SK-N-SH treated with all-trans-retinoic acid at 6 μM for 48 hours (cell line): ENCODE measurements at regions not wholly inside any gene's neighbourhood (a gene's known extent, or its start where the extent isn't known, plus 50 kb on each side); places are given as distances from the start of the nearest gene placed in this dataset.

Experiments used
- ATAC-seq: fragments of 200-7000 bp; cut with Tn5 transposase; 3 replicates; pipeline ENCODE4 v1.9.1; 2020; ENCODE audit warnings: mild to moderate bottlenecking, moderate library complexity
- ARNTL ChIP-seq: fragments of 450-650 bp; formaldehyde crosslinking; IDR thresholded peaks from 2 replicates; pipeline ENCODE4 v1.5.0; 2020; ENCODE audit warnings: low read depth, mild to moderate bottlenecking, moderate library complexity, borderline replicate concordance
- BACH2 ChIP-seq: fragments of 250-450 bp; sonication (Bioruptor Pico); IDR thresholded peaks from 2 replicates; pipeline ENCODE4 v1.9.0; 2021; ENCODE audit warnings: mild to moderate bottlenecking, borderline replicate concordance
- CSDC2 ChIP-seq: fragments of 250-450 bp; sonication (Bioruptor Pico); IDR thresholded peaks from 2 replicates; pipeline ENCODE4 v1.5.0; 2020; ENCODE audit warnings: mild to moderate bottlenecking, moderate library complexity
- CSRNP3 ChIP-seq: fragments of 250-450 bp; sonication (Bioruptor Pico); IDR thresholded peaks from 2 replicates; pipeline ENCODE4 v1.5.1; 2021; ENCODE audit warnings: mild to moderate bottlenecking, moderate library complexity
- ESRRG ChIP-seq: fragments of 250-450 bp; sonication (Bioruptor Pico); IDR thresholded peaks from 2 replicates; pipeline ENCODE4 v1.6.1; 2021; ENCODE audit warnings: mild to moderate bottlenecking
- GLIS3 ChIP-seq: fragments of 250-450 bp; sonication (Bioruptor Pico); IDR thresholded peaks from 2 replicates; pipeline ENCODE4 v1.5.0; 2020; ENCODE audit warnings: mild to moderate bottlenecking, moderate library complexity
- ISL1 ChIP-seq: fragments of 250-450 bp; sonication (Bioruptor Pico); IDR thresholded peaks from 2 replicates; pipeline ENCODE4 v2.1.2; 2022; ENCODE audit warnings: mild to moderate bottlenecking, moderate library complexity
- PATZ1 ChIP-seq: fragments of 250-450 bp; sonication (Bioruptor Pico); IDR thresholded peaks from 2 replicates; pipeline ENCODE4 v1.8.0; 2020; ENCODE audit warnings: mild to moderate bottlenecking, moderate library complexity, borderline replicate concordance
- POU6F1 ChIP-seq: fragments of 250-450 bp; sonication (Bioruptor Pico); IDR thresholded peaks from 2 replicates; pipeline ENCODE4 v1.8.0; 2021; ENCODE audit warnings: low read depth, mild to moderate bottlenecking, moderate library complexity, borderline replicate concordance
- PPARA ChIP-seq: fragments of 250-450 bp; sonication (Bioruptor Pico); IDR thresholded peaks from 2 replicates; pipeline ENCODE4 v1.5.0; 2020; ENCODE audit warnings: mild to moderate bottlenecking, borderline replicate concordance
- SNAI2 ChIP-seq: fragments of 250-450 bp; sonication (Bioruptor Pico); IDR thresholded peaks from 2 replicates; pipeline ENCODE4 v1.5.0; 2020; ENCODE audit warnings: mild to moderate bottlenecking, moderate library complexity
- TCF4 ChIP-seq: fragments of 250-450 bp; sonication (Bioruptor Pico); IDR thresholded peaks from 2 replicates; pipeline ENCODE4 v1.8.0; 2021; ENCODE audit warnings: mild to moderate bottlenecking, moderate library complexity, borderline replicate concordance
- TOX ChIP-seq: fragments of 250-450 bp; sonication (Bioruptor Pico); IDR thresholded peaks from 2 replicates; pipeline ENCODE4 v1.8.0; 2021; ENCODE audit warnings: mild to moderate bottlenecking, moderate library complexity, borderline replicate concordance
- TSHZ2 ChIP-seq: fragments of 250-450 bp; sonication (Bioruptor Pico); IDR thresholded peaks from 2 replicates; pipeline ENCODE4 v1.5.0; 2020; ENCODE audit warnings: mild to moderate bottlenecking, moderate library complexity
- ZC3H10 ChIP-seq: fragments of 250-450 bp; sonication (Bioruptor Pico); IDR thresholded peaks from 2 replicates; pipeline ENCODE4 v1.5.1; 2021; ENCODE audit warnings: mild to moderate bottlenecking, moderate library complexity
- ZFP3 ChIP-seq: fragments of 250-450 bp; sonication (Bioruptor Pico); IDR thresholded peaks from 2 replicates; pipeline ENCODE4 v1.5.0; 2020; ENCODE audit warnings: mild to moderate bottlenecking, moderate library complexity
- ZFP30 ChIP-seq: fragments of 450-650 bp; formaldehyde crosslinking; IDR thresholded peaks from 2 replicates; pipeline ENCODE4 v1.5.0; 2022; ENCODE audit warnings: mild to moderate bottlenecking, moderate library complexity
- ZNF565 ChIP-seq: fragments of 450-650 bp; formaldehyde crosslinking; conservative IDR thresholded peaks from 2 replicates; pipeline ENCODE4 v1.5.0; 2020; ENCODE audit warnings: low read depth, mild to moderate bottlenecking, moderate library complexity
- ZNF70 ChIP-seq: fragments of 450-650 bp; formaldehyde crosslinking; IDR thresholded peaks from 2 replicates; pipeline ENCODE4 v1.5.0; 2020; ENCODE audit warnings: mild to moderate bottlenecking, moderate library complexity
- ZNF8 ChIP-seq: fragments of 450-650 bp; formaldehyde crosslinking; IDR thresholded peaks from 2 replicates; pipeline ENCODE4 v1.5.0; 2020; ENCODE audit warnings: mild to moderate bottlenecking, moderate library complexity

GRCh38 chr18:22872900-22873537 is 60.1 kb upstream of the RBBP8 start (continued):
- TF ChIP-seq TCF4 (CRISPR knock-in tag) (no peak), PPARA (CRISPR knock-in tag) (no peak), SNAI2 (CRISPR knock-in tag) (no peak), GLIS3 (no peak), ISL1 (no peak), TSHZ2 (no peak), ZC3H10 (no peak), BACH2 (CRISPR knock-in tag) (no peak), TOX (CRISPR knock-in tag) (no peak), CSDC2 (CRISPR knock-in tag) (no peak)

- TF ChIP-seq ESRRG: no peak
- no peak for TF ChIP-seq PATZ1 (CRISPR knock-in tag)
- no peak for TF ChIP-seq ZNF70 (CRISPR knock-in tag)
- TF ChIP-seq POU6F1 (CRISPR knock-in tag): no peak
- TF ChIP-seq PPARA (CRISPR knock-in tag): no peak
- TF ChIP-seq CSDC2 (CRISPR knock-in tag): no peak
- TF ChIP-seq ZFP3 (CRISPR knock-in tag): no peak
- no peak for TF ChIP-seq GLIS3
- no peak for TF ChIP-seq ZNF8
- ATAC-seq: no peak
These were observed 53.8 kb upstream of the RBBP8 start for GRCh38 chr18:22879293-22879692.

GRCh38 chr18:22882084-22882483 is 51.0 kb upstream of the RBBP8 start:
- TF ChIP-seq ZFP30 (CRISPR knock-in tag): no peak
- no peak for TF ChIP-seq CSDC2 (CRISPR knock-in tag)
- TF ChIP-seq TSHZ2: no peak
- no peak for TF ChIP-seq ARNTL (CRISPR knock-in tag)
- TF ChIP-seq TOX (CRISPR knock-in tag): no peak
- TF ChIP-seq ZNF565 (CRISPR knock-in tag): no peak
- TF ChIP-seq CSRNP3 (CRISPR knock-in tag): no peak
- TF ChIP-seq ZNF8: no peak
- no peak for TF ChIP-seq TCF4 (CRISPR knock-in tag)
- no peak for TF ChIP-seq ESRRG
- TF ChIP-seq ZC3H10: no peak
- TF ChIP-seq SNAI2 (CRISPR knock-in tag): no peak
- TF ChIP-seq, all 23 proteins: peak for 0
- no peak for ATAC-seq
